Epithelial cell of esophagus (primary cell): ENCODE measurements at regions not wholly inside any gene's neighbourhood (a gene's known extent, or its start where the extent isn't known, plus 50 kb on each side); places are given as distances from the start of the nearest gene placed in this dataset.
A peak's percentile ranks its signal among the peaks of the same experiment; 100 is the strongest.

Experiments used
- DNase-seq: peaks from one replicate; pipeline ENCODE4 v3.0.0; 2010; ENCODE audit warnings: low read depth
- H3K4me3 ChIP-seq: 2 replicates; pipeline ENCODE4 v1.5.1; 2011; ENCODE audit warnings: mild to moderate bottlenecking, low read length, control low read depth
- CTCF ChIP-seq: IDR thresholded peaks from 2 replicates; pipeline ENCODE4 v1.5.1; 2011; ENCODE audit warnings: low read depth, mild to moderate bottlenecking, low read length, control low read depth, inconsistent platforms; ENCODE audit not compliant: insufficient read depth; ENCODE audit errors: missing control alignments

GRCh38 chr10:3472287-3473051 lies 299.9 kb upstream of the PITRM1 start:
- H3K4me3 ChIP-seq: peak overlapping the region; percentile 2
- TF ChIP-seq CTCF: no peak
- peak; percentile 91 for DNase-seq

DNA sequence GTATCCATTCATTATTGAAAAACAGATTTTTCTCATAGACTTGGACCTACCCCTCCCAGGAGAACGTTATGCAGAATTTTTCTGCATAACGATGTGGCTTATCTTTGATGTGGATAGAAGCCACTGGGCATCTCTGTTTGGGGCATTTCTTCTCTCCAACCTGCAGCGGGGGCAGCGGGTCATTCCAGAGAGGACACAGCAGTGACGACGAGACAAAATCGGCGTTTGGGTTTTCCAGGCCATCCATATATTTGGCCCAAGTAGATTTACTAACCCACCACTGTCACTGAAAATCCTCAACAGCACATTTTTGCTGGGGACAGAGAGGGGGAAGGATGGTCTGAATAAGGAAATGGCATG lies 299.3 kb upstream of the PITRM1 start:
- no peak for DNase-seq
- TF ChIP-seq CTCF: no peak
- no peak overlapping the region for H3K4me3 ChIP-seq

DNA sequence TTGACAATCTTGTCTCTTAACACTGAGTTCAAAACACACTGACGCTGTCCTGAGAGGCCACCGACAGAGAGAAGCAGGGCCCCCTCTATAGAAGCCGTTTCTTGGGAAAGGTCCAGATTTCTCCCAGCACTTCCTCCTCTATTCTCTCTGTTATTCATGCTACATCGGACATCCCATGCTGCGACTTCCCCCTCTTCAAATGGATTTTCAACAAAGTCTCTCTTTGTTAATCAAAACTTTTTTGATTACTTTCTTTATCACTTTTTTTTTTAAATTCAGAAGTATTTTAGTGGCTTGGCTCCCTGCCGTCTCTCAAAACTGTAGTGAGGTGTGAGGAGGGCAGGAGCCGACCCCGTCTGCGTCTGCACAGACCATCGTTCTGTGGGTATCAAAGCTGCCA lies 298.9 kb upstream of the PITRM1 start:
- DNase-seq: no peak
- no peak overlapping the region for H3K4me3 ChIP-seq
- no peak for TF ChIP-seq CTCF

DNA sequence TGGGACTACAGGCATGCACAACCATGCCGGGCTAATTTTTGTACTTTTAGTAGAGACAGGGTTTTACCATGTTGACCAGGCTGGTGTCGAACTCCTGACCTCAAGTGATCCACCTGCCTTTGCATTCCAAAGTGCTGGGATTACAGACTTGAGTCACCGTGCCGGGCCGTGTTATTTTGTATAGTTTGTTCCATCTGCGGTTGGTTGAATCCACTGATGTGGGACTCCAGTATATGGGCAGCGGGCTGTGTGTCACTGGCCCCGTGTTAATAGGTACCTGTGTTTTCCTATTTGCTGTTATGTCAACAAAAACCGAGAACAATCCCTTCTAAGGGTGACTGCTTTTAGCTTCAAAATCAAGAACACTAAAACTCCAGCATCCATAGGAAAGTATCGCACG lies 297.6 kb upstream of the PITRM1 start:
- no peak overlapping the region for H3K4me3 ChIP-seq
- no peak for TF ChIP-seq CTCF
- no peak for DNase-seq

DNA sequence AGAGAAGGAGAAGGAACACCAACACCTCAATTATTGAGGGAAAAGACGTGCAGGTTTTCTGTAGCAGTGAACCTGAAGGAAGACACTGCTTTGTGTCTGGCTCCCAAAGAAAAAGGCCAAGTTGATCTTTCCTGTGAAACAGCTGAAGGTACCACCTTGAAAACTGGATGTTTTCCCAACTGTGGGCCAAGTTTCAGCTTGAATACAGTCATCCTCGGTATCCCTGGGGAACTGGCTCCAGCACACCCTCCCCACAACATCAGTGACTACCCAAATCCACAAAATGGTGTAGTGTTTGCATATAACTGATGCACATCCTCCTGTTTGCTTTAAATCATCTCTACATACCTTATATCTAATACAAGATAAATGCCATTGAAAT lies 297.0 kb upstream of the PITRM1 start:
- no peak for TF ChIP-seq CTCF
- DNase-seq: peak; percentile 64
- H3K4me3 ChIP-seq: no peak overlapping the region

DNA sequence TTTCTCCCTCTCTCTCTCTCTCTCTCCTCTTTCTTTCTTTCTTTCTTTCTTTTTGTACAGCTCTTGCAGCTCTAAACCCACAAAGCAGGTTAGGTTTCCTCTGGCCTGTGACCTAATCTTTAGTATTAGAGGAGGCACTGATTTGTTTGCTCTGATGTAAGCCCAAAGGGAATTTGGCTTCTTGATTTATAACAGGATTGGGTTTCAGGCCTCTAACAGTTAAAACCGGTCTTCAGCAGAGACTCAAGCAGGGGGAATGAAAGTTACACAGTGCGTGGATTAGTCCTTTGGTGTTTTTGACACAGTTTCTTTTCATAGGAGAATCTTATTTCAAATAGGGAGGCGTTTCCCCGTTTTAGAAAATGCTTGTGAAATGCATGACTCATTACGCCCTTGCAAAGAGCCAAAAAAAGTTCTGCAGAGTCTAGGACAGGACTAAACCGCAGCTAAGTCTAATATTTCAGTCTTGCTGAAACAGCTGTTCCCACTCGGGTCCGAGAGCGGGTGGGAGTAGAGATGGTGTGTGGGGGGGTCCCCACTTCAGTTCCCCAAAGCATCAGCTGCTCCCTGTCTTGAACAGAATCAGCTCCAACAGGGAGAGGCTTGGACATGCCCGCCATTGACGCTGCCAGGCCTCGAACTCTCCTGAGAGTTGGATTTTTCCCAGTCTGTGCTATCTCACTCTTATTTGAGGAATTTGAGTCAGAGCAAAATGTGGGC lies 296.5 kb upstream of the PITRM1 start:
- H3K4me3 ChIP-seq: no peak overlapping the region
- peak; percentile 90 for DNase-seq
- TF ChIP-seq CTCF: no peak
